ENCODE measurements at regions not wholly inside any gene's neighbourhood (a gene's known extent, or its start where the extent isn't known, plus 50 kb on each side); places are given as distances from the start of the nearest gene placed in this dataset.

GRCh38 chr11:86147004-86147403 is 78.1 kb upstream of the PICALM start:
- TF ChIP-seq EP300 (IDR thresholded peaks at IDR 0.05; ENCODE audit: borderline replicate concordance) (no peak), RAD21 (IDR thresholded peaks at IDR 0.05; ENCODE audit: low read depth) (no peak), NFIC (IDR thresholded peaks at IDR 0.05) (no peak), CREB1 (IDR thresholded peaks at IDR 0.05; ENCODE audit: low read depth) (no peak), FOXM1 (IDR thresholded peaks at IDR 0.05; ENCODE audit: borderline replicate concordance, low read depth) (no peak), EGR1 (IDR thresholded peaks at IDR 0.05) (no peak), ZBTB7A (IDR thresholded peaks at IDR 0.05; ENCODE audit: low read depth) (no peak), TEAD4 (IDR thresholded peaks at IDR 0.05) (no peak), CEBPB (IDR thresholded peaks at IDR 0.05) (no peak), REST (IDR thresholded peaks at IDR 0.05; ENCODE audit: low read depth) (no peak)

GRCh38 chr11:86145439-86146156 is 76.7 kb upstream of the PICALM start:
- no peak for TF ChIP-seq USF1 (IDR thresholded peaks at IDR 0.05)
- TF ChIP-seq RAD21 (IDR thresholded peaks at IDR 0.05; ENCODE audit: low read depth), result no peak
- TF ChIP-seq TAF1 (IDR thresholded peaks at IDR 0.05; ENCODE audit: low read depth), result no peak
- no peak for TF ChIP-seq MAX (IDR thresholded peaks at IDR 0.05)

GRCh38 chr11:86144846-86145245 is 76.0 kb upstream of the PICALM start:
- TF ChIP-seq TAF1 (IDR thresholded peaks at IDR 0.05; ENCODE audit: low read depth) (no peak), TCF12 (IDR thresholded peaks at IDR 0.05; ENCODE audit: low read depth) (no peak), TEAD4 (IDR thresholded peaks at IDR 0.05) (no peak), USF1 (IDR thresholded peaks at IDR 0.05) (no peak), CREB1 (IDR thresholded peaks at IDR 0.05; ENCODE audit: low read depth) (no peak), NFIC (IDR thresholded peaks at IDR 0.05) (no peak), EGR1 (IDR thresholded peaks at IDR 0.05) (no peak), RAD21 (IDR thresholded peaks at IDR 0.05; ENCODE audit: low read depth) (no peak), CEBPB (IDR thresholded peaks at IDR 0.05) (no peak), EP300 (IDR thresholded peaks at IDR 0.05; ENCODE audit: borderline replicate concordance) (no peak), REST (IDR thresholded peaks at IDR 0.05; ENCODE audit: low read depth) (no peak), FOXM1 (IDR thresholded peaks at IDR 0.05; ENCODE audit: borderline replicate concordance, low read depth) (no peak), ZBTB7A (IDR thresholded peaks at IDR 0.05; ENCODE audit: low read depth) (no peak)

GRCh38 chr11:86143087-86144030 is 74.5 kb upstream of the PICALM start:
- TF ChIP-seq EGR1 (IDR thresholded peaks at IDR 0.05) (no peak), CEBPB (IDR thresholded peaks at IDR 0.05) (no peak), YY1 (IDR thresholded peaks at IDR 0.05; ENCODE audit: low read depth) (no peak), TEAD4 (IDR thresholded peaks at IDR 0.05) (no peak), USF1 (IDR thresholded peaks at IDR 0.05) (no peak), TCF12 (IDR thresholded peaks at IDR 0.05; ENCODE audit: low read depth) (no peak), RAD21 (IDR thresholded peaks at IDR 0.05; ENCODE audit: low read depth) (no peak), EP300 (IDR thresholded peaks at IDR 0.05; ENCODE audit: borderline replicate concordance) (no peak), FOXM1 (IDR thresholded peaks at IDR 0.05; ENCODE audit: borderline replicate concordance, low read depth) (no peak), TAF1 (IDR thresholded peaks at IDR 0.05; ENCODE audit: low read depth) (no peak), MAX (IDR thresholded peaks at IDR 0.05) (no peak), NFIC (IDR thresholded peaks at IDR 0.05) (no peak), ZBTB7A (IDR thresholded peaks at IDR 0.05; ENCODE audit: low read depth) (no peak), CREB1 (IDR thresholded peaks at IDR 0.05; ENCODE audit: low read depth) (no peak)

GRCh38 chr11:86142170-86142569 is 73.3 kb upstream of the PICALM start:
- TF ChIP-seq TAF1 (IDR thresholded peaks at IDR 0.05; ENCODE audit: low read depth), result no peak
- TF ChIP-seq REST (IDR thresholded peaks at IDR 0.05; ENCODE audit: low read depth), result no peak
- TF ChIP-seq EP300 (IDR thresholded peaks at IDR 0.05; ENCODE audit: borderline replicate concordance), result no peak
- no peak for TF ChIP-seq USF1 (IDR thresholded peaks at IDR 0.05)
- no peak for TF ChIP-seq FOXM1 (IDR thresholded peaks at IDR 0.05; ENCODE audit: borderline replicate concordance, low read depth)
- TF ChIP-seq RAD21 (IDR thresholded peaks at IDR 0.05; ENCODE audit: low read depth), result no peak
- TF ChIP-seq CEBPB (IDR thresholded peaks at IDR 0.05), result no peak
- TF ChIP-seq TCF12 (IDR thresholded peaks at IDR 0.05; ENCODE audit: low read depth), result no peak
- no peak for TF ChIP-seq CREB1 (IDR thresholded peaks at IDR 0.05; ENCODE audit: low read depth)
- TF ChIP-seq ZBTB7A (IDR thresholded peaks at IDR 0.05; ENCODE audit: low read depth), result no peak
- no peak for TF ChIP-seq NFIC (IDR thresholded peaks at IDR 0.05)
- TF ChIP-seq TEAD4 (IDR thresholded peaks at IDR 0.05), result no peak
- no peak for TF ChIP-seq MAX (IDR thresholded peaks at IDR 0.05)

Measured in Ishikawa (cell line).